ENCODE measurements at regions not wholly inside any gene's neighbourhood (a gene's known extent, or its start where the extent isn't known, plus 50 kb on each side); places are given as distances from the start of the nearest gene placed in this dataset.
"Not testable (repeated sequence)": the region's sequence is repeated elsewhere in the genome, so short reads cannot be mapped to it uniquely, and the experiment has no call there.

GRCh38 chr13:30071969-30072817 lies 221.8 kb upstream of the UBL3 start:
- no peak for DNase-seq (ENCODE audit: low read depth)

- DNase-seq (ENCODE audit: low read depth), result peak; percentile 37
These were observed 214.8 kb upstream of the UBL3 start for GRCh38 chr13:30065181-30065580.

- no peak for DNase-seq (ENCODE audit: low read depth)
These were observed 213.5 kb upstream of the UBL3 start for GRCh38 chr13:30063892-30064291.

GRCh38 chr13:30061217-30061616 lies 210.8 kb upstream of the UBL3 start:
- peak; percentile 13 for DNase-seq (ENCODE audit: low read depth)

- no peak for DNase-seq (ENCODE audit: low read depth)
These were observed 208.0 kb upstream of the UBL3 start for GRCh38 chr13:30058429-30058828.

GRCh38 chr13:30054546-30054945 lies 204.1 kb upstream of the UBL3 start:
- DNase-seq (ENCODE audit: low read depth), result not testable (repeated sequence)

GRCh38 chr13:30053939-30054338 lies 203.5 kb upstream of the UBL3 start:
- no peak for DNase-seq (ENCODE audit: low read depth)

GRCh38 chr13:30052120-30052519 lies 201.7 kb upstream of the UBL3 start:
- no peak for DNase-seq (ENCODE audit: low read depth)

- DNase-seq (ENCODE audit: low read depth), result no peak
These were observed 201.2 kb upstream of the UBL3 start for GRCh38 chr13:30051531-30052060.

GRCh38 chr13:30049692-30050091 lies 199.3 kb upstream of the UBL3 start:
- peak; percentile 37 for DNase-seq (ENCODE audit: low read depth)

GRCh38 chr13:30047154-30047874 lies 196.9 kb upstream of the UBL3 start:
- DNase-seq (ENCODE audit: low read depth), result no peak

- peak; percentile 50 for DNase-seq (ENCODE audit: low read depth)
These were observed 195.7 kb upstream of the UBL3 start for GRCh38 chr13:30045916-30046704.

GRCh38 chr13:30044932-30045331 lies 194.5 kb upstream of the UBL3 start:
- no peak for DNase-seq (ENCODE audit: low read depth)

GRCh38 chr13:30043631-30043925 lies 193.2 kb upstream of the UBL3 start:
- no peak for DNase-seq (ENCODE audit: low read depth)

GRCh38 chr13:30042891-30043630 lies 192.6 kb upstream of the UBL3 start:
- DNase-seq (ENCODE audit: low read depth), result no peak

GRCh38 chr13:30042272-30042671 lies 191.9 kb upstream of the UBL3 start:
- no peak for DNase-seq (ENCODE audit: low read depth)

- DNase-seq (ENCODE audit: low read depth), result no peak
These were observed 189.1 kb upstream of the UBL3 start for GRCh38 chr13:30039511-30039911.

GRCh38 chr13:30038884-30039283 lies 188.5 kb upstream of the UBL3 start:
- DNase-seq (ENCODE audit: low read depth), result no peak

- DNase-seq (ENCODE audit: low read depth), result no peak
These were observed 187.3 kb upstream of the UBL3 start for GRCh38 chr13:30037766-30038165.

GRCh38 chr13:30037306-30037705 lies 186.9 kb upstream of the UBL3 start:
- no peak for DNase-seq (ENCODE audit: low read depth)

GRCh38 chr13:30034458-30034795 lies 184.0 kb upstream of the UBL3 start:
- no peak for DNase-seq (ENCODE audit: low read depth)
